K562 (cell line): ENCODE measurements at regions not wholly inside any gene's neighbourhood (a gene's known extent, or its start where the extent isn't known, plus 50 kb on each side); places are given as distances from the start of the nearest gene placed in this dataset.

ENCODE experiments used
- ATAC-seq: fragments of 200-7000 bp; cut with Tn5 transposase; 3 replicates; pipeline ENCODE4 v1.9.1; 2020; ENCODE audit warnings: moderate library complexity
- BruUV-seq: library from RNA; stranded (reverse); fragments of 400-500 nt; replicated peaks from 2 replicates; lab custom pipeline; 2021; lab: Mats Ljungman, UMichigan
- CTCF ChIA-PET: fragments of 300-600 bp; formaldehyde crosslinking; extraction: SDS; loops from one replicate; lab custom pipeline; 2021; ENCODE audit warnings: low intra/inter-chr PET ratio; lab: Yijun Ruan, JAX
- POLR2A ChIA-PET: fragments of 300-600, 350-650 bp; sonication (Branson Sonifier 250); formaldehyde crosslinking; extraction: SDS; loops from one replicate; lab custom pipeline; 2021; ENCODE audit warnings: antibody characterized with exemption, inconsistent platforms; lab: Yijun Ruan, JAX
- DNase-seq, 4 experiments: peaks; one replicate each; pipeline versions ENCODE4 v3.0.0 to v3.0.0-alpha.2; 2011 to 2018; ENCODE audit warnings: low spot score in 3 of 4, mixed read lengths in 3 of 4; ENCODE audit errors: extremely low read depth in 1 of 4
- FAIRE-seq: peaks from 2 replicates; lab custom pipeline; 2011; peaks lifted over from hg19 to GRCh38; lab: Jason Lieb, UNC
- H2AFZ ChIP-seq: 2 replicates; pipeline ENCODE4 v1.6.0; 2011; ENCODE audit warnings: low read depth, low read length, control low read depth, inconsistent platforms
- H3K27ac ChIP-seq: fragments of 200-600 bp; 3 replicates; pipeline ENCODE4 v1.8.0; 2011; ENCODE audit warnings: low read depth, mild to moderate bottlenecking, control low read depth, inconsistent platforms, low read length, moderate library complexity, mixed read lengths; ENCODE audit errors: extremely low read depth
- H3K27me3 ChIP-seq, 2 experiments: fragments of 300-600 bp in 1 of 2; 2 replicates in 1 of 2; 3 replicates in 1 of 2; pipeline versions ENCODE4 v1.6.0 to v1.8.0; 2011; ENCODE audit warnings: inconsistent platforms in 2 of 2, low read length in 2 of 2, mild to moderate bottlenecking in 1 of 2, mixed read lengths in 1 of 2, moderate library complexity in 1 of 2; ENCODE audit not compliant: control insufficient read depth in 2 of 2, insufficient read depth in 2 of 2
- H3K36me3 ChIP-seq: fragments of 300-600 bp; 3 replicates; pipeline ENCODE4 v1.8.0; 2011; ENCODE audit warnings: mild to moderate bottlenecking, low read length, inconsistent platforms; ENCODE audit not compliant: control insufficient read depth, insufficient read depth
- H3K4me1 ChIP-seq, 2 experiments: fragments of 200-600 bp in 1 of 2; replicated peaks in 1 of 2; 2 replicates in 1 of 2; 3 replicates in 1 of 2; pipeline versions ENCODE4 v1.5.1 to v1.8.0; 2011; ENCODE audit warnings: inconsistent platforms in 2 of 2, low read length in 2 of 2, mild to moderate bottlenecking in 1 of 2, mixed read lengths in 1 of 2, moderate library complexity in 1 of 2; ENCODE audit not compliant: control insufficient read depth in 2 of 2, insufficient read depth in 2 of 2
- H3K4me2 ChIP-seq: 2 replicates; pipeline ENCODE4 v1.6.1; 2011; ENCODE audit warnings: low read length, control low read depth, inconsistent platforms, mixed read lengths; ENCODE audit not compliant: insufficient read depth
- H3K4me3 ChIP-seq: fragments of 200-600 bp; sonication (generic), shearing (Covaris generic); 2 replicates; pipeline ENCODE4 v1.5.1; 2016; ENCODE audit warnings: control low read depth, inconsistent platforms
- H3K79me2 ChIP-seq: fragments of 200-600 bp; 3 replicates; pipeline ENCODE4 v1.8.0; 2011; ENCODE audit warnings: low read length, inconsistent platforms; ENCODE audit not compliant: control insufficient read depth, insufficient read depth
- H3K9ac ChIP-seq, 2 experiments: 2 replicates each; pipeline versions ENCODE4 v1.6.0 to v1.6.1; 2011; ENCODE audit warnings: low read depth in 2 of 2, low read length in 2 of 2, control low read depth in 1 of 2, inconsistent platforms in 1 of 2, mild to moderate bottlenecking in 1 of 2, mixed read lengths in 1 of 2; ENCODE audit not compliant: insufficient read depth in 1 of 2
- H3K9me1 ChIP-seq: one replicate; pipeline ENCODE4 v1.6.0; 2011; ENCODE audit warnings: inconsistent platforms, mild to moderate bottlenecking, low read length, moderate library complexity; ENCODE audit not compliant: control insufficient read depth, insufficient read depth
- H3K9me3 ChIP-seq: replicated peaks from 2 replicates; pipeline ENCODE4 v1.5.1; 2011; ENCODE audit warnings: low read depth, low read length, inconsistent platforms; ENCODE audit not compliant: control insufficient read depth, insufficient read depth
- H4K20me1 ChIP-seq: replicated peaks from 2 replicates; pipeline ENCODE4 v1.6.1; 2011; ENCODE audit warnings: low read length, inconsistent platforms, mixed read lengths; ENCODE audit not compliant: control insufficient read depth, insufficient read depth
- BRD9 ChIP-seq: fragments of 450-650 bp; IDR thresholded peaks from 2 replicates; pipeline ENCODE4 v1.6.1; 2018; ENCODE audit warnings: low read depth; ENCODE audit not compliant: partially characterized antibody
- BRF1 ChIP-seq: IDR thresholded peaks from 3 replicates; pipeline ENCODE4 v1.6.1; 2011; ENCODE audit warnings: borderline replicate concordance, mild to moderate bottlenecking; ENCODE audit not compliant: insufficient read length; ENCODE audit errors: extremely low read depth
- CREB3 ChIP-seq: fragments of 450-650 bp; conservative IDR thresholded peaks from 2 replicates; pipeline ENCODE4 v1.6.1; 2016; ENCODE audit warnings: missing genetic modification characterization, low read depth, mild to moderate bottlenecking, missing compliant biosample characterization, moderate library complexity
- CSDE1 ChIP-seq, 2 experiments: fragments of 450-650 bp; IDR thresholded peaks; 2 replicates each; pipeline ENCODE4 v1.6.1; 2016; ENCODE audit warnings: mild to moderate bottlenecking in 1 of 2
- ELF4 ChIP-seq: fragments of 450-650 bp; formaldehyde crosslinking; IDR thresholded peaks from 2 replicates; pipeline ENCODE4 v1.4.0; 2022; ENCODE audit warnings: missing genetic modification characterization
- FOXJ2 ChIP-seq: fragments of 200-800 bp; sonication (Bioruptor generic); IDR thresholded peaks from 2 replicates; pipeline ENCODE4 v1.6.1; 2016; ENCODE audit warnings: missing genetic modification characterization, missing compliant biosample characterization
- GTF2B ChIP-seq: IDR thresholded peaks from 2 replicates; pipeline ENCODE4 v1.6.1; 2011; ENCODE audit not compliant: insufficient read length; ENCODE audit errors: extremely low read depth
- HNRNPLL ChIP-seq: fragments of 200-400 bp; formaldehyde crosslinking; IDR thresholded peaks from 2 replicates; pipeline ENCODE4 v1.6.1; 2017; ENCODE audit warnings: low read length, low read depth, mild to moderate bottlenecking; ENCODE audit not compliant: poor library complexity, severe bottlenecking
- KDM2B ChIP-seq: fragments of 250-450 bp; sonication (Bioruptor Pico); IDR thresholded peaks from 2 replicates; pipeline ENCODE4 v1.8.0; 2021; ENCODE audit warnings: mild to moderate bottlenecking, moderate library complexity
- LEF1 ChIP-seq: fragments of 450-650 bp; IDR thresholded peaks from 2 replicates; pipeline ENCODE4 v1.6.1; 2016; ENCODE audit warnings: mild to moderate bottlenecking
- MAFG ChIP-seq: fragments of 450-650 bp; conservative IDR thresholded peaks from 2 replicates; pipeline ENCODE4 v1.6.1; 2016; ENCODE audit warnings: missing genetic modification characterization, missing compliant biosample characterization
- MEF2A ChIP-seq: IDR thresholded peaks from 2 replicates; pipeline ENCODE4 v1.6.1; 2011; ENCODE audit warnings: low read depth, mild to moderate bottlenecking, low read length, moderate library complexity; ENCODE audit not compliant: control insufficient read depth
- MYBL2 ChIP-seq, 2 experiments: fragments of 450-650 bp in 1 of 2; sonication (generic) in 1 of 2; formaldehyde crosslinking in 1 of 2; IDR thresholded peaks; 2 replicates each; pipeline versions ENCODE4 v1.6.1 to v1.8.1; 2017 to 2022; ENCODE audit warnings: borderline replicate concordance in 1 of 2, inconsistent platforms in 1 of 2, low read depth in 1 of 2, mild to moderate bottlenecking in 1 of 2, missing genetic modification reagents in 1 of 2, moderate library complexity in 1 of 2
- ZC3H8 ChIP-seq: fragments of 450-650 bp; IDR thresholded peaks from 2 replicates; pipeline ENCODE4 v1.6.1; 2017
- ZKSCAN8 ChIP-seq: fragments of 200-800 bp; sonication (Bioruptor generic); IDR thresholded peaks from 2 replicates; pipeline ENCODE4 v1.6.1; 2016; ENCODE audit warnings: missing genetic modification characterization, missing compliant biosample characterization
- ZNF717 ChIP-seq: fragments of 250-450 bp; sonication (Bioruptor Pico); IDR thresholded peaks from 2 replicates; pipeline ENCODE4 v1.5.0; 2021
- ZNF780A ChIP-seq: fragments of 250-450 bp; sonication (Bioruptor Pico); IDR thresholded peaks from 2 replicates; pipeline ENCODE4 v1.5.0; 2021; ENCODE audit warnings: mild to moderate bottlenecking
- WGBS: fragments of 100-300 bp; shearing (Covaris generic); methylation state at CpG from one replicate; pipeline ENCODE4 v1.1.6; 2016; ENCODE audit warnings: low coverage, mixed read lengths; ENCODE audit not compliant: insufficient coverage; ENCODE audit errors: missing lambda C conversion rate; 5-methylcytosine and 5-hydroxymethylcytosine counted together
- in situ Hi-C: fragments of 300-500 bp; cut with MboI; formaldehyde crosslinking; loops from 4 replicates; pipeline ENCODE4 v1.15.0; 2018; ENCODE audit warnings: inconsistent platforms, mixed read lengths
- intact Hi-C: fragments of 100-400 bp; cut with micrococcal nuclease; formaldehyde crosslinking; loops from 2 replicates; pipeline ENCODE4 v1.14.2; 2022

GRCh38 chr18:73887801-73888200, 259.8 kb downstream of the FBXO15 start:
- Histone ChIP-seq H3K9me3 (no peaks in the 10 kb centered on the region), H3K9me1 (no peaks in the 10 kb centered on the region), H3K79me2 (no peaks in the 10 kb centered on the region), H2AFZ (no peak overlapping the region), H3K9ac (no peak overlapping the region), H4K20me1 (no peaks in the 10 kb centered on the region), H3K36me3 (no peaks in the 10 kb centered on the region), H3K4me2 (no peak overlapping the region), H3K27me3 (no peaks in the 10 kb centered on the region; a peak in 1 of 5 replicates), H3K27ac (no peak overlapping the region), H3K4me1 (no peaks in the 10 kb centered on the region), H3K4me3 (no peak overlapping the region)
- DNase-seq (no peak), FAIRE-seq (no peak), ATAC-seq (no peak)
- intact Hi-C loops (no loop called here), in situ Hi-C loops (no loop called here)
- POLR2A ChIA-PET: no interaction called here
- TF ChIP-seq BRF1: no peak
- TF ChIP-seq CREB3 (tag): no peak
- TF ChIP-seq BRD9: no peak
- no peak for TF ChIP-seq ZNF717 (CRISPR knock-in tag)
- no TSS peak for BruUV-seq
- WGBS: 0% methylated on average over 3 of the region's 3 CpGs
- CTCF ChIA-PET: no interaction called here

- Histone ChIP-seq H3K36me3 (no peaks in the 10 kb centered on the region), H3K9ac (no peak overlapping the region), H3K9me1 (no peaks in the 10 kb centered on the region), H3K9me3 (no peaks in the 10 kb centered on the region), H4K20me1 (no peaks in the 10 kb centered on the region), H3K27me3 (no peaks in the 10 kb centered on the region), H3K27ac (no peak overlapping the region), H3K79me2 (no peaks in the 10 kb centered on the region), H3K4me1 (no peaks in the 10 kb centered on the region), H3K4me2 (no peak overlapping the region), H2AFZ (no peak overlapping the region), H3K4me3 (no peak overlapping the region)
- DNase-seq: no peak
- ATAC-seq: no peak
- POLR2A ChIA-PET: no interaction called here
- in situ Hi-C loops: no loop called here
- BruUV-seq: no TSS peak
- WGBS: 0% methylated on average over 3 of the region's 3 CpGs
- FAIRE-seq: no peak
- CTCF ChIA-PET: no interaction called here
- intact Hi-C loops: no loop called here
- TF ChIP-seq KDM2B (CRISPR knock-in tag) (no peak), CSDE1 (IDR thresholded peaks at IDR 0.05) (no peak), ZC3H8 (no peak), GTF2B (no peak), MEF2A (no peak), HNRNPLL (no peak), MYBL2 (IDR thresholded peaks at IDR 0.05; ENCODE audit: low read depth) (no peak), MYBL2 (CRISPR knock-in tag; IDR thresholded peaks at IDR 0.05; ENCODE audit: borderline replicate concordance) (no peak), ZKSCAN8 (CRISPR knock-in tag) (no peak), MAFG (tag) (no peak), LEF1 (no peak), FOXJ2 (tag) (no peak), ZNF780A (CRISPR knock-in tag) (no peak), ELF4 (CRISPR knock-in tag) (no peak)
These were observed 262.8 kb downstream of the FBXO15 start for GRCh38 chr18:73884868-73885267.
